ENCODE measurements at regions not wholly inside any gene's neighbourhood (a gene's known extent, or its start where the extent isn't known, plus 50 kb on each side); places are given as distances from the start of the nearest gene placed in this dataset.

DNA sequence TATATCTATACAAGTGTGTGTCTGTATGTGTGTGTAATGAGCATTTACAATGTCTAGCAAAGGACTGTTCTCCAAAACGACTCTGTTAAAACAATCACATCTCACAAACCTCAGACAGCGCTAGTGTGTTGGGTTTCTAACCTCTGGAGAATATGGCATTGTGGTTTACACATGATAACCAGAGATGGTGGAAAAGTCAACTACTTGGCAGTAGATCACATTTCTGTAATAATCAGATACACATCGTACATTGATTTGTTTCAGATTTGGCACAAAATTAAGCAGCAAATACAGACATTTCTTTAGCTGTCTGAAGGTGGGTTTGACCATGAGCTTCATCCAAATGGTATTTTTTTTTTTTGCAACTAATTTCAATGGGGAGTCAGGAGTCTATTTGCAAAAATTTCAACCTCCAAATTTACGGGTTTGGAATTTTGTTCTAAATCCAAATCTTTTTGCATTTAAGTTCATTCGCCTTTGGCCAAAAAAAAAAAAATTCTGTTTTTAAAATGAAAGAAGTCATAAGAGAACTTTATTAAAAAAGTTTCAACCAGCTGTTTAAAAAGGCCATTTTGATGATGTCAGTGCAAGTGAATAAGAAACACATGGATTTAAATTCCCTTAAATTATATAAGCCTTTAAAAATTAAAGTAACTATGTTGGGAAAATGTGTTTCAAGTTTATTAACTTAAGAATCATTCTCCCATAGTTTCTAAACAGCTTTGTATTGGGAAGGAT is 127.8 kb downstream of the TMEM26 start:
- TF ChIP-seq ARNTL (CRISPR knock-in tag; IDR thresholded peaks at IDR 0.05) (no peak), SP1 (IDR thresholded peaks at IDR 0.05) (no peak), SP1 (CRISPR knock-in tag; IDR thresholded peaks at IDR 0.05) (no peak), NR3C1 (CRISPR knock-in tag; IDR thresholded peaks at IDR 0.05) (no peak), REXO4 (CRISPR knock-in tag; IDR thresholded peaks at IDR 0.05; ENCODE audit: borderline replicate concordance) (no peak)
